Pulmonary artery endothelial cell (primary cell): ENCODE measurements at regions not wholly inside any gene's neighbourhood (a gene's known extent, or its start where the extent isn't known, plus 50 kb on each side); places are given as distances from the start of the nearest gene placed in this dataset.

ENCODE experiments used
- DNase-seq: peaks from one replicate; pipeline ENCODE4 v3.0.0-alpha.2; 2011; ENCODE audit warnings: low read depth, low spot score

- DNase-seq, result no peak
Measured at GRCh38 chr2:65548064-65548463, 115.7 kb upstream of the SPRED2 start.

GRCh38 chr2:65545837-65546805 is 113.7 kb upstream of the SPRED2 start:
- DNase-seq, result peak; percentile 11

GRCh38 chr2:65541773-65542172 is 109.4 kb upstream of the SPRED2 start:
- no peak for DNase-seq

GRCh38 chr2:65539633-65540032 is 107.2 kb upstream of the SPRED2 start:
- no peak for DNase-seq

- no peak for DNase-seq
Measured at GRCh38 chr2:65537651-65538385, 105.4 kb upstream of the SPRED2 start.

- DNase-seq, result no peak
Measured at GRCh38 chr2:65536596-65536995, 104.2 kb upstream of the SPRED2 start.

- DNase-seq, result no peak
Measured at GRCh38 chr2:65532937-65533336, 100.5 kb upstream of the SPRED2 start.

GRCh38 chr2:65532326-65532725 is 99.9 kb upstream of the SPRED2 start:
- no peak for DNase-seq

- DNase-seq, result no peak
Measured at GRCh38 chr2:65530547-65531320, 98.3 kb upstream of the SPRED2 start.

- DNase-seq, result no peak
Measured at GRCh38 chr2:65529419-65529818, 97.0 kb upstream of the SPRED2 start.

- DNase-seq, result no peak
Measured at GRCh38 chr2:65528241-65528574, 95.8 kb upstream of the SPRED2 start.

GRCh38 chr2:65527451-65528240 is 95.2 kb upstream of the SPRED2 start:
- no peak for DNase-seq

- no peak for DNase-seq
Measured at GRCh38 chr2:65525616-65526231, 93.3 kb upstream of the SPRED2 start.

- DNase-seq, result no peak
Measured at GRCh38 chr2:65522922-65523321, 90.5 kb upstream of the SPRED2 start.

- no peak for DNase-seq
Measured at GRCh38 chr2:65518751-65519150, 86.4 kb upstream of the SPRED2 start.

- DNase-seq, result no peak
Measured at GRCh38 chr2:65514555-65515195, 82.3 kb upstream of the SPRED2 start.

- DNase-seq, result no peak
Measured at GRCh38 chr2:65512783-65513182, 80.4 kb upstream of the SPRED2 start.

- DNase-seq, result no peak
Measured at GRCh38 chr2:65511306-65511705, 78.9 kb upstream of the SPRED2 start.

- DNase-seq, result no peak
Measured at GRCh38 chr2:65508225-65508624, 75.8 kb upstream of the SPRED2 start.
